HG02852 (cell line): ENCODE measurements at regions not wholly inside any gene's neighbourhood (a gene's known extent, or its start where the extent isn't known, plus 50 kb on each side); places are given as distances from the start of the nearest gene placed in this dataset.
"Not testable (repeated sequence)": the region's sequence is repeated elsewhere in the genome, so short reads cannot be mapped to it uniquely, and the experiment has no call there.

ENCODE experiments used
- ATAC-seq: cut with Tn5 transposase; IDR thresholded peaks from one replicate; pipeline ENCODE4 v1.9.1; 2021; ENCODE audit warnings: mild to moderate bottlenecking, moderate library complexity; ENCODE audit not compliant: unreplicated experiment

DNA sequence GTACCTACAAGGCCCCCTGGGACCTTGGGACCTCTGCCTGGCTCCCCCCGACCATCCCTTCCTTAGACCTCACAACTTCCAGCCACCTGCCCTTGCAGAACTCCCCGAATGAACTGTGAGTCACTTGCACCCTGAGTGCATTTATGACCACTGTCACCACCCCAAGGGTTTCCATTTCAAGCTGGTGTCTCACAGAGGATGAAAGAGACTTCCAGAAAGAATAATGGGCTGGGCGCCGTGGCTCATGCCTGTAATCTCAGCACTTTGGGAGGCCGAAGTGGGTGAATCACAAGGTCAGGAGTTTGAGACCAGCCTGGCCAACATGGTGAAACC is 124.5 kb upstream of the CIBAR2 start:
- ATAC-seq = no peak

GRCh38 chr16:85237817-85238216 is 125.5 kb upstream of the CIBAR2 start:
- ATAC-seq = no peak

GRCh38 chr16:85238233-85238647 is 126.0 kb upstream of the CIBAR2 start:
- no peak for ATAC-seq

DNA sequence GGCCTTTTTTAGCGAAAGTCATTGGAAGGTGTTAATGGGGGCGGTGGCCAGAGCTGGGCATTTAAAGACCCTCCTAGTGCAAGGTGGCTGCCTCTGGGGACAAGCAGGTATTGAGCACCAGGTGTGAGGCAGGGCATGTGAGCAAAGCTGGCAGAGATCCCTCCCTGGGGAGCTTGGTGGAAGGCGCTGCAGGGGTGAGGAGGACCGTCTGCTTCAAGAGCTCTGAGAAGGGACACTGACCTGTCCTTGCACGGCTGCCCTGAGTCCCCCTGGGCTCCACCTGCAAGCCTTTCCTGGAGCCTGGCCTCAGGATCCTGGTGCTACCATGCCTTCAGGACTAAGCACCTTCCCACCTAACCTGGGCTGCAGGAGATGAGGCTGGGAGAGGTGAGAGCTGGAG is 127.0 kb upstream of the CIBAR2 start:
- ATAC-seq = no peak

GRCh38 chr16:85239871-85240270 is 127.6 kb upstream of the CIBAR2 start:
- no peak for ATAC-seq

DNA sequence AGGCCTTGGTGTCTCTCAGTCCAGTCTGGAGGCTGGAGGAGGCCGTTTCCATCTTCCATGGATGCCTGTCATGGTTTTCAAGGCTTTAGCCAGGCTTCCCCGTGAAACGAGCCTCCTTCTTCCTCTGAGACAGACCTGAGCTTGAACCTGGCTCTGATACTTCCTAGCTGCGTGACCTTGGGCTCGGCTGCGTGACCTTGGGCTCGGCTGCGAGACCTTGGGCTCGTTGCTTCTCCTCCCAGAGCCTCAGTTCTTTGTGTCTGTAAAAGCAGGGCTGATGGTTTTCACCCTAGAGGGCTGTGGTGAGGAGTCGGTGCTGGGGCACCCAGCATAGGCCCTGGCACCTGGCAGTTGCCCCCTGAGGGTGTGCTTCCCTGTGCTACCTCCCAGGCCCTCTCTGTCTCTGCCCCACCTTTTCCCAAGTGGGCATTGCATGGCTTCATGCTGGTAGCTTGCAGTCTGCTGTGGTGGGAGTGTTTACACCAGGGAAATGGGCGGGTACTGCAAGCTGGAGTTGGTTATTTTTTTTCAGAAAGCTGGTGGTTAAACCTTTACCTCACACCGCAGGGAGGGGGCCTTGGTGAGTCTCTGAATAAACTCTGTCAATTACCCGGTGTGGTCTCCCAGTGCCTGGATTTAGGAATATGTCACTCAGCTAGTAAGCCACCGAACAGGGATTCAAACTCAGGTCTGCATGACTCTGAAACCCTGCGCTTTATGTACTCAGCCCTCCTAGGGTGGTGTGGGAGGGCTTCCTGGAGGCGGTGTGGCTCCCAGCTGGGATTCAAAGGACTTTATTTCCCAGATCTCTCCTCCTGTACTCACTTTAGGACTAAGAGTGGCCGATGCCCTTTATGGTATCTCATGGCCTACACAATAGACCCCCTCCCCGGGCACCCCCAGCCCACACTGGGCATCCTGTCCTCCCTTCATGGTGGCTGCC is 129.0 kb upstream of the CIBAR2 start:
- ATAC-seq = no peak

DNA sequence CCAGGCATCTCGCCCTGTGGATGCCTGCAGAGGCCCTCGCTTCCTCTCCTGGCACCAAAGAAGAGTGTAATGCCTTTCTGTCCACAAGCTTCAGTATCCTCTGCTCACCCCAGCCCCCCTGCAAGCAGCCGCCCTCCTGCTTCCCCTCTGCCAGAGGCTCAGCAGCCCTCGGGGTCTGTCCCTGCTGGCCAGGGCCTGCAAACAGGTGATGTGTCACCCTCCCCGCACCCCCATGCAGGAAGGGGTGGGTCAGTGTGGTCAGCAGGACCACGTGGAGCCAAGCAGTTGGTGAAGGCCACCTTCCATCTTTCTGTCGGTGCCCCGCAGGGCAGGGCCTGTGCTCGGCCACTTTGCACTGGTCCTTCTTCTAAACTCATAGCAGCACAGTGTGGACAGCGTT is 129.9 kb upstream of the CIBAR2 start:
- ATAC-seq = no peak

- ATAC-seq = no peak
Observed at GRCh38 chr16:85243308-85243707, 131.0 kb upstream of the CIBAR2 start.

DNA sequence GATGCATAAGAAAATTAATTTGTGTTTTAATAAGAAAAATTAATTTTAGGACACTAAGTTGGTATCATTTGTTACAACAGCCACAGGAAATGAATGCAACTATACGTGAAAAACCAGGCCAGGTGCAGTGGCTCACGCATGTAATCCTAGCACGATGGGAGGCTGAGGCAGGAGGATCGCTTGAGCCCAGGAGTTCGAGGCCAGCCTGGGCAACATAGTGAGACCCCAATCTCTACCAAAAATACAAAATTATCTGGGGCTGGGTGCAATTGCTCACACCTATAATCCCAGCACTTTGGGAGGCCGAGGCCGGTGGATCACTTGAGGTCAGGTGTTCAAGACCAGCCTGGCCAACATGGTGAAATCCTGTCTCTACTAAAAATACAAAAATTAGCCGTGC is 132.2 kb upstream of the CIBAR2 start:
- not testable (repeated sequence) for ATAC-seq

DNA sequence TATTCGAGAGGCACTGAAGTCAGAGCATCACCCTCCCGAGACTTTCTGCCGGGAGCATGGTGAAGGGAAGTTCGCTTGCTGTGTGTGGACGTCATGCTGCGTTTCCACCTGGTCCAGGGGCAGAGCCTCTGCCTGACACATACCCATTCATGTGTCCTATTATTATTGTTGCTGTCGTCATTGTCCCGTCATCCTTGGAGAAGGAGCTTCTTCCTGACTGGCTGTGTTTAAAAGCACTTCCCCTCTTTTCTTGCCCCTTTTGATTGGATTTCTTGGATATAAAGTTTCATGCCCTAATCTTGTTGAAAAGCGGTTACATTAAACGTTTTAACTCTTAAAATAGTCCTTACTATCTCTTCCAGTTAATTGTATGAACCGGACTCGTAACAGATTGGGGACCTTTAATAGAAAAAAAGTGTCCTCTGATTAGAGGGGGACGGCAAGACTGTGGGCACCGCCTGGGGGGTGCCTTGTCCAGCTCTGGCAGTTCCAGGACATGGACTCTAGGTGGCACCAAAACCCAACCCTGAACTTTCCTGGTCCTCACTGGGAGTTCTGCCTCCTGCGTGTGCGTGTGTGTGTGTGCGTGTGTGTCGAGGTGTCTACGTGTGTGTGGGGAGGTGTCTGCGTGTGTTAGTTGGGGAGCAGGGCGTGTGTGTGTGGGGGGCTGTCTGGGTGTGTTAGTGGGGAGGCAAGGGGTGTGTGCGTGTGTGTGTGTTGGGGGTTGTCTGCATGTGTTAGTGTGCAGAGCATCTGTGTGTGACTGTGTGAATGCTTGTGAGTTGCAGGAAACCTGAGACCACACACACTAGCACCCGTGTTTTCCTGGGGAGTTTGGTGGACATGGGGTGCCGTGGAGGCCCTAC is 133.3 kb upstream of the CIBAR2 start:
- ATAC-seq = no peak

DNA sequence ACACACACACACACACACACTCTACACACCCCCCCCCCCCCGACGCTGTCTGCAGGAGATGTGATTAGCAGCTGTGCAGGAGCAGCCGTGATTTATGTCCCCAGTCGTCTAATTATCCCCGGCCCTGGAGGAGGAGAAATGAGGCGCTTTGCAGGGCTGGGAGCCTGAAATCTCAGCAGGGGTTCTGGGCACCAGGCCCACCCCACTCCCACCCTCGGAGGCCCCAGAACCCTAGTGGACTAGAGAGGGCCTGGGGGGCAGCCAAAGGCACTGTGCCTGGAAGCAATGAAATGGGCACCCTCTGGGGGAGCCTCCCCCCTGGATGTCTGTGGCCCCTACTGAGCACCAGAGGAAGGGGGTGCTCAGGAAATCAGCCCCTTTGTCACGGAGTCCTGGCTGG is 134.2 kb upstream of the CIBAR2 start:
- ATAC-seq = no peak

GRCh38 chr16:85246973-85247372 is 134.7 kb upstream of the CIBAR2 start:
- ATAC-seq = no peak

GRCh38 chr16:85248342-85248741 is 136.1 kb upstream of the CIBAR2 start:
- no peak for ATAC-seq

GRCh38 chr16:85248857-85249256 is 136.6 kb upstream of the CIBAR2 start:
- no peak for ATAC-seq

DNA sequence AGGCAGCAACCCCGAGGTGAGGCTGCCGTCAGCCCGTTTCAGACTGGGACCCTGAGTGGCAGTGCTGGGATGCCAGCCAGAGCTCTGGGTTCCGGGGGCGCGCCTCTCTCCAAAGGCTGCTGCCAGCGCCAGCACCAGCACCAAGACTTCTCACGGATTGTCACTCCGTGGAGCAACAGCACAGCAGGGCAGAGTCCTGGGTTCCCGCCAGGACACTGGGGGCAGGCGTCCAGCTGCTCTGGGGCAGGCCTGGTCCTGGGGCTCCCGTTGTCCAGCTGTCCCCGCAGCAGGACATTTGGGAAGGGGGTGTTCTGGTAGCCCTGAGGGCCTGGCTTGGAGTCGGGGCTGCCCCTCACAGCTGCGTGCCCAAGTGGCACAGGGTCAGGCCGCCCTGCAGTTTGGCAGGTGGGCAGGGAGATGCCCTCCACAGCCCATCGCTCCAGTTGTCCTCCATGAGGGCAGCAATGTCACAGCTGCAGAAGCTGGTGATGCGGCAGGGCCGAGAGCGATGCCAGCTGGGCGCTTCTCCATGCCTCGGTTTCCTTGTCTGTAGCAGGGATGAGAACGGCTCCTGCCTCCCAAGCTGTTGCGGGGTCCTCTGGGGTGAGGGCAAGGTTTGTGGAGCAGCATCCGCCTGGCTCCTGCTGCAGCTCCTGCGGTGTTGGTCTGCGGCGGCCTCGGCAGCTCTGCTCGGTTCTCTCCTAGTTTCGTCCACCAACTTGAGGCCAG is 137.3 kb upstream of the CIBAR2 start:
- no peak for ATAC-seq

DNA sequence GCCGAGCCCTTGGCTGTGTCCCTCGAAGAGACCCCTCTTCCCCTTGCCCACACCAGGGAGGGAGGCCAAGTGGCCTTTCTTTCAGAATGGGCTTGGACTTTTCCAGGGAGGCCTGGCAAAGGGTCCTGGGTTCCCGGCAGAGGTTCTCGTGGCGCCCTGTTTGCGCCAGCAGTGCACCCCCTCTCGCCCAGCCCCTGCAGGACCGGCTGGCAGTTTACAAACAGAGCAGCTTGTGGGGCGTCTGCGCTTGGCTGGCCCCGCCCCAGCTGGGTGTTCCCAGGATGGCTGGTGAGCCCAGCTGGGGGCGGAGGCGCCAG is 137.8 kb upstream of the CIBAR2 start:
- no peak for ATAC-seq

DNA sequence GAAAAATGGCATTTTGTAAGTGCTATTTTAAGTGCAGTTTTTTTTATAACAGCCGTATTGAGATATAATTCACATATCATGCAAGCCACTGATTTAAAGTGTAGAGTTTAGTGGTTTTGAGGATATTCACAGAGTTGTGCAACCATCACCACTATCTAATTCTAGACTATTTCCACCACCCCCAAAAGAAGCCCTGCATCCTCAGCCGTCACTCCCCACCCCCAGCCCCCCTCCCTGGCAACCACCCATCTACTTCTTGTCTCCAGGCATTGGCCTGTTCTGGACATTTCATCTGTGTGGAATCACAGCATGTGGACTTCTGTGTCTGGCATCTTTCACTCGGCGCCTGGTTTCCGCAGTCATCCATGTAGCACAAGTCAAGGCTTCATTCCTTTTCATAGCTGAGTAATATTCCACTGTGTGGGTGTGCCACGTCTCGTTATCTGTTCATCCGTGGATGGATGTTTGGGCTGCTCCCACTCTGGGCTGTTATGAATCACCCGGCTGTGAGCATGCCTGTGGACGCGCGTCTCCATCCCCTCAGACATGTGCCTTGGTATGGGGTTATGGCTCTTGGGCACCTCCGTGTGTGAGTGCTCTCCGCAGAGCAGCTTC is 138.4 kb upstream of the CIBAR2 start:
- no peak for ATAC-seq

DNA sequence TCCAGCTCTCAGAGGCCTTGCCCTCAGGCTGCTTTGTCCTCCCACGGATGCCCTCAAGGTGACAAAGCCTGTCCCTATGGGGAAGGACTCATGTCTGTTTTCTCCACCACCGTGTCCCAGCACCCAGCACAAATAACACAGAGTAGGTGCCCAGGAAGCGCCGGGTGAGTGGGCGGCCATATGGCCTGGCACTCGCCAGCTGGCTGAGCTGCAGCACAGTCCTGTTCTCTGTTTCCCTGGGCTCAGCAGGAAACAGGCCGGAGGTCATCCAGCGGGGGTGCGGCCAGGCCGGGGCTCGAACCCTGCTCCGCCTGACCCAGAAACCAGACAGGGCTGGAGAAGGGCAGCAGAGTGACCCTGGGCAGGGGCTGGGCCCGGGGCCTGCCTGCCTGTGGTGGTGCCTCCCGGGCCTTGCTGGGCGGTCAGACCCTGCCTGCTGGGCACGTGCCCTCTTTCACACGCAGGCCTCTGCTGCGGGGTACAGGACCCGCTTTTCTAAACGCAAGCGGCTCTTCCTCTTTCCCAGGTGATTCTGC is 139.0 kb upstream of the CIBAR2 start:
- ATAC-seq = no peak

DNA sequence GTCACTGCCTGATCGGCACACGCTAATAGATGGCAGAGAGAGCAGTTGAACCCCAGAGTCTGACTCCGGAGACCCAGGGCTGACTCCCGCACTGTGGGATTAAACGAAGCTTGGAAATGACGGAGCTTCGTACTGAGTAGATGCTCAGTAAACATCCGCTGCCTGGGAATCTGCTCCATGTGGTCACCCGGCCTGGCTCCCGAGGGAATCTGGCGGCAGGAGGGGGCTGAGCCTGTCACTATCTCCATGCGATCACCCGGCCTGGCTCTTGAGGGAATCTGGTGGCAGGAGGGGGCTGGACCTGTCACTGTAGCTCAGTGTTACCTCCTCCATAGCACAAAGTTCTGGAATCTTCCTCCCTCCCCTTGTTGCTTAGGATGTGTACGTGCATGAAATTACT is 139.7 kb upstream of the CIBAR2 start:
- ATAC-seq = no peak

DNA sequence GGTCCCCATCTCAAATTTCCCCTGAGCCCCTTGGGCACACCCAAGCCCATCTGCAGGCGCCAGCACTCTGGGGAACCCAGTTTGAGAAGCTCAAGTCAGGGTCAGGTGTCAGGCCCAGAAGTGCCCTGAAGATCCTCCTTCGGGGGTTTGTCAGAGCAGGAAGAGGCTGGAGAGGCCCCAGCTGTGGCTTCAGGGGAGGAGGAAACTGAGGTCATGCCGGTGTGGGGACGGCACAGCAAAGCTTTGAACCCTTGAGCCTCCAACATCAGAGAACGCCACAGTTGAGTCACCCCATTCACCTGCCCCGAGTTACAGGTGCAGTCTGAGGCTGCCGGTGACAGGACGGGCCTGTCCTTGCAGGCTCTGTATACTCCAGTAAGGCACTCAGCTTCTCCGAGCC is 140.2 kb upstream of the CIBAR2 start:
- ATAC-seq = no peak
